ENCODE measurements at regions not wholly inside any gene's neighbourhood (a gene's known extent, or its start where the extent isn't known, plus 50 kb on each side); places are given as distances from the start of the nearest gene placed in this dataset.

GRCh38 chr4:100926039-100926717 lies 408.4 kb upstream of the EMCN start:
- Histone ChIP-seq H3K9me2 (replicated peaks; ENCODE audit: insufficient read depth, low read length) (no peaks in the 10 kb centered on the region), H3F3A (ENCODE audit: insufficient read depth) (no peaks in the 10 kb centered on the region), H3K36me3 (ENCODE audit: low read length) (no peaks in the 10 kb centered on the region), H3K27ac (ENCODE audit: low read depth, low read length) (no peak overlapping the region), H2AFZ (ENCODE audit: low read depth, low read length, severe bottlenecking) (no peak overlapping the region), H3K4me2 (ENCODE audit: low read depth, low read length, poor library complexity, severe bottlenecking) (no peak overlapping the region), H4K20me1 (ENCODE audit: low read depth, low read length) (no peaks in the 10 kb centered on the region), H3K9ac (ENCODE audit: low read length) (no peak overlapping the region), H3K4me3 (ENCODE audit: insufficient read depth, low read length, poor library complexity, severe bottlenecking) (no peak overlapping the region), H3K27me3 (ENCODE audit: low read length) (no peaks in the 10 kb centered on the region), H3K9me3 (ENCODE audit: insufficient read depth, low read length) (no peaks in the 10 kb centered on the region), H3K79me2 (ENCODE audit: insufficient read depth, low read length) (no peaks in the 10 kb centered on the region)
- TF ChIP-seq CTCF (IDR thresholded peaks at IDR 0.05; ENCODE audit: insufficient read depth, low read length, poor library complexity, severe bottlenecking) (no peak), EZH2phosphoT487 (conservative IDR thresholded peaks at IDR 0.05; ENCODE audit: low read length) (no peak)

DNA sequence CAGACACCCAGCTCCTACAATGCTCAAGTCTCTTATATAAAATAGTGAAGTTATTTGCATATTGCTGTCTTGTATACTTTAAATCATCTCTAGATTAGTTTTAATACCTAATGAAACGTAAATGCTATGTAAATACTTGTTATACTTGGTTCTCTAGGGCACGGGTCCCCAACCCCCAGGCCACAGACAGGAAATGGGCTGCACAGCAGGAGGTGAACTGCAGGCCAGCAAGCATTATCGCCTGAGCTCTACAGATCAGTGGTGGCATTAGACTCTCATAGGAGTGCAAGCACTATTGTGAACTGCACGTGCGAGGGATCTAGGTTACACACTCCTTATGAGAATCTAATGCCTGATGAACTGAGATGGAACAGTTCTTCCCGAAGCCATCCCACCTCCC lies 395.9 kb upstream of the EMCN start:
- Histone ChIP-seq H3F3A (ENCODE audit: insufficient read depth) (no peaks in the 10 kb centered on the region), H3K9ac (ENCODE audit: low read length) (no peak overlapping the region), H3K9me3 (ENCODE audit: insufficient read depth, low read length) (no peaks in the 10 kb centered on the region), H3K9me2 (replicated peaks; ENCODE audit: insufficient read depth, low read length) (no peaks in the 10 kb centered on the region), H3K27ac (ENCODE audit: low read depth, low read length) (no peak overlapping the region), H3K79me2 (ENCODE audit: insufficient read depth, low read length) (no peaks in the 10 kb centered on the region), H3K4me3 (ENCODE audit: insufficient read depth, low read length, poor library complexity, severe bottlenecking) (no peak overlapping the region), H2AFZ (ENCODE audit: low read depth, low read length, severe bottlenecking) (no peak overlapping the region), H4K20me1 (ENCODE audit: low read depth, low read length) (no peaks in the 10 kb centered on the region), H3K4me2 (ENCODE audit: low read depth, low read length, poor library complexity, severe bottlenecking) (no peak overlapping the region), H3K27me3 (ENCODE audit: low read length) (no peaks in the 10 kb centered on the region), H3K36me3 (ENCODE audit: low read length) (no peaks in the 10 kb centered on the region)
- TF ChIP-seq CTCF (IDR thresholded peaks at IDR 0.05; ENCODE audit: insufficient read depth, low read length, poor library complexity, severe bottlenecking) (no peak), EZH2phosphoT487 (conservative IDR thresholded peaks at IDR 0.05; ENCODE audit: low read length) (no peak)

DNA sequence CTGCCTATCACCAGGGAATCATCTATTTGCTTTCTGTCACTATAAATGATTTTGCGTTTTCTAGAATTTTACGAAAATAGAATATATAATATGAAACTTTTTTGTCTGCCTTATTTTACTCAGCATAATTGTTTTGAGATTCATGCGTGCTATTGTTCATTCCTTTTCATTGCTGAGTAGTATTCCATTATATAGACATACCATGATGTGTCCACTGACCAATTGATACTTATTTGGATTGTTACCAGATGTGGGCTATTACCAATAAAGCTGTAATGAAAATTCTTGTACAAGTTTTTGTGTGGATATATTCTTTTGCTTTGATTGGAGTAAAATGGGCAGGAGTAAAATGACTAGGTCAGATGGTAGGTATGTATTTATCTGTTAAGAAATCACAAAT lies 390.7 kb upstream of the EMCN start:
- Histone ChIP-seq H3K4me2 (ENCODE audit: low read depth, low read length, poor library complexity, severe bottlenecking) (no peak overlapping the region), H3K79me2 (ENCODE audit: insufficient read depth, low read length) (no peaks in the 10 kb centered on the region), H3K9me2 (replicated peaks; ENCODE audit: insufficient read depth, low read length) (no peaks in the 10 kb centered on the region), H3K36me3 (ENCODE audit: low read length) (no peaks in the 10 kb centered on the region), H3K9me3 (ENCODE audit: insufficient read depth, low read length) (no peaks in the 10 kb centered on the region), H3K27ac (ENCODE audit: low read depth, low read length) (no peak overlapping the region), H2AFZ (ENCODE audit: low read depth, low read length, severe bottlenecking) (no peak overlapping the region), H3K27me3 (ENCODE audit: low read length) (no peaks in the 10 kb centered on the region), H3K4me3 (ENCODE audit: insufficient read depth, low read length, poor library complexity, severe bottlenecking) (no peak overlapping the region), H3F3A (ENCODE audit: insufficient read depth) (no peaks in the 10 kb centered on the region), H4K20me1 (ENCODE audit: low read depth, low read length) (no peaks in the 10 kb centered on the region), H3K9ac (ENCODE audit: low read length) (no peak overlapping the region)
- no peak for TF ChIP-seq EZH2phosphoT487 (conservative IDR thresholded peaks at IDR 0.05; ENCODE audit: low read length)
- no peak for TF ChIP-seq CTCF (IDR thresholded peaks at IDR 0.05; ENCODE audit: insufficient read depth, low read length, poor library complexity, severe bottlenecking)

Data from SU-DHL-6 (cell line).